ENCODE measurements at regions not wholly inside any gene's neighbourhood (a gene's known extent, or its start where the extent isn't known, plus 50 kb on each side); places are given as distances from the start of the nearest gene placed in this dataset.

DNA sequence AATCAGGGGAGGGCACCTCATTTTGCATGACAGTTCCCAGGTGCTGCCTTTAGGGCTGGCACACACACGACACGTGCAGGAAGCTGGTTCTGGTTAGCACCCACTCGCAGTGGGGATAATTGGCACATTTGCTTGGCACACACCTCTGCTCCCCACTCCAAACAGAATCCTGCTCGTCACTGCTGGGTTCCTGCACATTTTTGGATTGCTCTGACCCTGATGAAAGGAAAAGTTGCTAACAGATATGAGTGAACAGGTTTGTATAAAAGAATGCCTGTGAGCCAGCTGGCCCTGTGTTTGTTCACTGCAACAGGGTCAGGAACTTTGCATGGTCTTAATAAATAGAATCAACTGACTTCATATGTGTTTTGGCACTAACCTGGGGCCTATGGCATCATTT lies 1500.4 kb downstream of the EFNB2 start:
- Histone ChIP-seq H3K36me3 (no peaks in the 10 kb centered on the region), H3K9me3 (no peaks in the 10 kb centered on the region), H3K27me3 (no peaks in the 10 kb centered on the region), H3K4me1 (ENCODE audit: control insufficient read depth in 1 of 2, insufficient read depth in 1 of 2, low read depth in 1 of 2, low read length in 1 of 2) (no peaks in the 10 kb centered on the region), H3K4me3 (ENCODE audit: low read depth in 1 of 2, low read length in 1 of 2) (no peak overlapping the region), H3K27ac (no peak overlapping the region)
- TF ChIP-seq, protein P1, sequence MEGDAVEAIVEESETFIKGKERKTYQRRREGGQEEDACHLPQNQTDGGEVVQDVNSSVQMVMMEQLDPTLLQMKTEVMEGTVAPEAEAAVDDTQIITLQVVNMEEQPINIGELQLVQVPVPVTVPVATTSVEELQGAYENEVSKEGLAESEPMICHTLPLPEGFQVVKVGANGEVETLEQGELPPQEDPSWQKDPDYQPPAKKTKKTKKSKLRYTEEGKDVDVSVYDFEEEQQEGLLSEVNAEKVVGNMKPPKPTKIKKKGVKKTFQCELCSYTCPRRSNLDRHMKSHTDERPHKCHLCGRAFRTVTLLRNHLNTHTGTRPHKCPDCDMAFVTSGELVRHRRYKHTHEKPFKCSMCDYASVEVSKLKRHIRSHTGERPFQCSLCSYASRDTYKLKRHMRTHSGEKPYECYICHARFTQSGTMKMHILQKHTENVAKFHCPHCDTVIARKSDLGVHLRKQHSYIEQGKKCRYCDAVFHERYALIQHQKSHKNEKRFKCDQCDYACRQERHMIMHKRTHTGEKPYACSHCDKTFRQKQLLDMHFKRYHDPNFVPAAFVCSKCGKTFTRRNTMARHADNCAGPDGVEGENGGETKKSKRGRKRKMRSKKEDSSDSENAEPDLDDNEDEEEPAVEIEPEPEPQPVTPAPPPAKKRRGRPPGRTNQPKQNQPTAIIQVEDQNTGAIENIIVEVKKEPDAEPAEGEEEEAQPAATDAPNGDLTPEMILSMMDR (IDR thresholded peaks at IDR 0.05) = no peak

DNA sequence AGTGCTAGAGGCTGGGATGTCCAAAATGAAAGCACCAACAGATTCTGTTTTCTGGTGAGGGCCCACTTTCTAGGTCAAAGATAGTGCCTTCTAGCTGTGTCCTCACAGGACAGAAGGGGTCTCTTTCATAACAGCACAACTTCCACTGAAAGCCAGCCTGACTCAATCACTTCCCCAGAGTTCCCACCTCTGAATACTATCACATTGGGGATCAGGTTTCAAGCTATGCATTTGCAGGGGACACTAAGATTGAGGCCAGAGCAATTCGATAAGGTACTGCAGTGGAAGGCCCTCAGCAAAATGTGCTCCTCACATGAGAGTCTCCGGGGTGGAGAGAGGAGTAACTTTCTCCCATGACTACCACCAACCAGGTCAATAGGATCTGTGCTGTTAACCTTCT lies 1501.5 kb downstream of the EFNB2 start:
- no peak overlapping the region for H3K4me3 ChIP-seq (ENCODE audit: low read depth in 1 of 2, low read length in 1 of 2)
- TF ChIP-seq, protein P1 (IDR thresholded peaks at IDR 0.05) = no peak
- H3K27ac ChIP-seq = no peak overlapping the region
- H3K27me3 ChIP-seq = no peaks in the 10 kb centered on the region
- no peaks in the 10 kb centered on the region for H3K9me3 ChIP-seq
- no peaks in the 10 kb centered on the region for H3K36me3 ChIP-seq
- H3K4me1 ChIP-seq (ENCODE audit: control insufficient read depth in 1 of 2, insufficient read depth in 1 of 2, low read depth in 1 of 2, low read length in 1 of 2) = no peaks in the 10 kb centered on the region

DNA sequence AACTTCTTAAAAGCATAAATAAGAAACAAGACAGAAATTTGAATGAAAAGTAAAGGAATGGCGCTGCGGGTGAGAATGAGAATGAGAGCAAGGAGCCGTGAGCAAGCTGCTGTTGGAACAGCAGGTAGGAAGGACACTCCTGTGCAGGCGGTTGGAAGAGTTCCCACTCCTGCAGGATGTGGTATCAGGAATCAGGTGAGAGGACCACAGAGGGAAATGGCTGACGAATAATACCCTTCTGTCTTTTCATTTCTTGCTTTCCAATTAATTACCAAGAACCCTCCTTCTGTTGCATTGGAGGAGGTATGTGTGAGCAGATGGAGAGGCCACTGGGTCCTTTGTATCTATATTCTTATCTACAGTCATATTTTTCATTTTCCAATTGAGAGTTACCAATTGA lies 1504.2 kb downstream of the EFNB2 start:
- H3K27ac ChIP-seq = no peak overlapping the region
- H3K4me1 ChIP-seq (ENCODE audit: control insufficient read depth in 1 of 2, insufficient read depth in 1 of 2, low read depth in 1 of 2, low read length in 1 of 2) = no peaks in the 10 kb centered on the region
- no peaks in the 10 kb centered on the region for H3K27me3 ChIP-seq
- H3K36me3 ChIP-seq = no peaks in the 10 kb centered on the region
- TF ChIP-seq, protein P1 (IDR thresholded peaks at IDR 0.05) = no peak
- no peaks in the 10 kb centered on the region for H3K9me3 ChIP-seq
- H3K4me3 ChIP-seq (ENCODE audit: low read depth in 1 of 2, low read length in 1 of 2) = no peak overlapping the region

DNA sequence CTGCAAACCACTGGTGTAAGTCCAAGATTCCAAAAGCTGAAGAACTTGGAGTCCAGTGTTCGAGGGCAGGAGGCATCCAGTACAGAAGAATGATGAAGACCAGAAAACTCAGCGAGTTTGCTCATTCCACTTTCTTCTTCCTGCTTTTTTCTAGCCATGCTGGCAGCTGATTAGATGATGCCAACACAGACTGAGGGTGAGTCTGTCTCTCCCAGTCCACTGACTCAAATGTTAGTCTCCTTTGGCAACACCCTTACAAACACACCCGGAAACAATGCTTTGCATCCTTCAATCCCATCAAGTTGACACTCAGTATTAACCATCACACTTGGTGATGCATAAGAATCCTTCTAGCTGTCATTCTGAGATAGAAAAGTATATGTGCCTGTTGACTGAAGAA lies 1504.6 kb downstream of the EFNB2 start:
- Histone ChIP-seq H3K36me3 (no peaks in the 10 kb centered on the region), H3K27me3 (no peaks in the 10 kb centered on the region), H3K4me1 (ENCODE audit: control insufficient read depth in 1 of 2, insufficient read depth in 1 of 2, low read depth in 1 of 2, low read length in 1 of 2) (no peaks in the 10 kb centered on the region), H3K27ac (no peak overlapping the region), H3K4me3 (ENCODE audit: low read depth in 1 of 2, low read length in 1 of 2) (no peak overlapping the region), H3K9me3 (no peaks in the 10 kb centered on the region)
- TF ChIP-seq, protein P1 (IDR thresholded peaks at IDR 0.05) = no peak

DNA sequence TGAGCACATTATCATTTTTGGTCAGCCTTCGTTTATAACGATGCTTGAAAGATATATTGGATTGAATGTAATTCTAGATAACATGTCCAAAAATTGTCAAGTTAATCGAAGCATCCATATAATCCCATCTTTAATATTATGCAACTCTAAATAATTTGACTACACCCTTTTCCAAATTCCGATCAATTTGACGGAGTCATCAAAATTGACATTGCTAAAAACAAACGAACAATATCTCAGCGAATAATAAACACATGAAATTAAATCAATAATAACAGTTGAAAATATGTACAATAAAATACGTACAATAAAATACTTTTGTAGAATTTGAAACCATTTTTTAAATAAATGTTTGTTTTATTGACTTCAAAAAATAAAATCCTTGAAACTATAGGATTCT lies 1516.4 kb downstream of the EFNB2 start:
- no peaks in the 10 kb centered on the region for H3K27me3 ChIP-seq
- TF ChIP-seq, protein P1 (IDR thresholded peaks at IDR 0.05) = no peak
- H3K36me3 ChIP-seq = no peaks in the 10 kb centered on the region
- H3K4me3 ChIP-seq (ENCODE audit: low read depth in 1 of 2, low read length in 1 of 2) = no peak overlapping the region
- no peak overlapping the region for H3K27ac ChIP-seq
- H3K4me1 ChIP-seq (ENCODE audit: control insufficient read depth in 1 of 2, insufficient read depth in 1 of 2, low read depth in 1 of 2, low read length in 1 of 2) = no peaks in the 10 kb centered on the region
- H3K9me3 ChIP-seq = no peaks in the 10 kb centered on the region

DNA sequence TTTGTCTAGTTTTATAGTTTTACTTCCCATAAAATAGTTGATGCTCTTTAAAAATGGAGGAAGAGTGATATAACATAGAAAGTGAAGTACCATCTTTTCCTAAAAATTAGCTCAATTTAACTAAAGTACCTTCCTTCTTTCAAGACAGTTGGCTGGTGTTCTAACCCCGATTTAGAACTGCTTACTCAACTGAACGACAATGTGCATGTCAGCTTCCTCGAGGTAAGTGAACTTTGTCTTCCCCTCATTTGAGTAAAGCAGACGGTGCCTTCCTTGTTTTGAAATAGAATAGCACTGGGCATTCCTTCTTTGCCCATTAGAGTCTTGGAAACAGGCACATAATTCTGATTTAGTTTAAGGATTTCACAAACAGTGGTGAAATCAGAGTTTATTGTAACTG lies 1519.2 kb downstream of the EFNB2 start:
- Histone ChIP-seq H3K9me3 (no peaks in the 10 kb centered on the region), H3K27ac (no peak overlapping the region), H3K27me3 (no peaks in the 10 kb centered on the region), H3K36me3 (no peaks in the 10 kb centered on the region), H3K4me3 (ENCODE audit: low read depth in 1 of 2, low read length in 1 of 2) (no peak overlapping the region), H3K4me1 (ENCODE audit: control insufficient read depth in 1 of 2, insufficient read depth in 1 of 2, low read depth in 1 of 2, low read length in 1 of 2) (no peaks in the 10 kb centered on the region)
- TF ChIP-seq, protein P1 (IDR thresholded peaks at IDR 0.05) = no peak

All from neutrophil (primary cell).